Endothelial cell (in vitro differentiated cells): ENCODE measurements at regions not wholly inside any gene's neighbourhood (a gene's known extent, or its start where the extent isn't known, plus 50 kb on each side); places are given as distances from the start of the nearest gene placed in this dataset.
"Not testable (repeated sequence)": the region's sequence is repeated elsewhere in the genome, so short reads cannot be mapped to it uniquely, and the experiment has no call there.

Source experiments
- DNase-seq: peaks from one replicate; pipeline ENCODE4 v3.0.0; 2021; ENCODE audit warnings: low spot score
- H3K27ac Mint-ChIP-seq: one replicate; pipeline ENCODE4 v1.8.0; 2021; ENCODE audit warnings: mixed read lengths, inconsistent platforms; ENCODE audit not compliant: unreplicated experiment
- H3K27me3 Mint-ChIP-seq: one replicate; pipeline ENCODE4 v1.8.0; 2021; ENCODE audit warnings: mild to moderate bottlenecking, moderate library complexity, mixed read lengths, inconsistent platforms; ENCODE audit not compliant: unreplicated experiment
- H3K36me3 Mint-ChIP-seq: one replicate; pipeline ENCODE4 v1.8.0; 2021; ENCODE audit warnings: mild to moderate bottlenecking, low read depth, mixed read lengths, inconsistent platforms; ENCODE audit not compliant: unreplicated experiment
- H3K4me1 Mint-ChIP-seq: one replicate; pipeline ENCODE4 v1.8.0; 2021; ENCODE audit warnings: mild to moderate bottlenecking, mixed read lengths, inconsistent platforms; ENCODE audit not compliant: unreplicated experiment
- H3K4me3 Mint-ChIP-seq: one replicate; pipeline ENCODE4 v1.8.0; 2021; ENCODE audit warnings: mild to moderate bottlenecking, mixed read lengths, inconsistent platforms; ENCODE audit not compliant: unreplicated experiment
- H3K9me3 Mint-ChIP-seq: one replicate; pipeline ENCODE4 v1.8.0; 2021; ENCODE audit warnings: mixed read lengths, inconsistent platforms; ENCODE audit not compliant: unreplicated experiment
- CTCF ChIP-seq: fragments of 200-600 bp; sonication (generic); IDR thresholded peaks from one replicate; pipeline ENCODE4 v1.5.0; 2021; ENCODE audit warnings: antibody characterized with exemption; ENCODE audit not compliant: unreplicated experiment

- no peak for DNase-seq
- peaks cover 6% of the 10 kb centered on the region for H3K36me3 Mint-ChIP-seq
- no peaks in the 10 kb centered on the region for H3K27me3 Mint-ChIP-seq
- TF ChIP-seq CTCF, result no peak
- H3K27ac Mint-ChIP-seq, result no peak overlapping the region
- H3K9me3 Mint-ChIP-seq, result peaks cover 6% of the 10 kb centered on the region
- no peaks in the 10 kb centered on the region for H3K4me1 Mint-ChIP-seq
- H3K4me3 Mint-ChIP-seq, result no peak overlapping the region
Observed at GRCh38 chr11:13188179-13188578, 89.4 kb upstream of the BMAL1 start.

- no peak for DNase-seq
- H3K27ac Mint-ChIP-seq, result no peak overlapping the region
- H3K4me1 Mint-ChIP-seq, result no peaks in the 10 kb centered on the region
- H3K9me3 Mint-ChIP-seq, result peaks cover 6% of the 10 kb centered on the region
- peaks cover 6% of the 10 kb centered on the region for H3K36me3 Mint-ChIP-seq
- TF ChIP-seq CTCF, result no peak
- H3K4me3 Mint-ChIP-seq, result no peak overlapping the region
- H3K27me3 Mint-ChIP-seq, result no peaks in the 10 kb centered on the region
Observed at GRCh38 chr11:13189561-13190426, 87.8 kb upstream of the BMAL1 start.

- no peak for DNase-seq
- TF ChIP-seq CTCF, result no peak
- Mint-ChIP-seq H3K27me3 (no peaks in the 10 kb centered on the region), H3K9me3 (peaks cover 4% of the 10 kb centered on the region), H3K4me1 (no peaks in the 10 kb centered on the region), H3K27ac (no peak overlapping the region), H3K36me3 (peaks cover 6% of the 10 kb centered on the region), H3K4me3 (no peak overlapping the region)
Observed at GRCh38 chr11:13193613-13194012, 84.0 kb upstream of the BMAL1 start.

GRCh38 chr11:13197374-13197773 lies 80.2 kb upstream of the BMAL1 start:
- not testable (repeated sequence) for H3K36me3 Mint-ChIP-seq, DNase-seq, H3K27me3 Mint-ChIP-seq, H3K27ac Mint-ChIP-seq, H3K4me3 Mint-ChIP-seq, H3K9me3 Mint-ChIP-seq, H3K4me1 Mint-ChIP-seq

GRCh38 chr11:13205486-13205885 lies 72.1 kb upstream of the BMAL1 start:
- H3K27ac Mint-ChIP-seq, result peak overlapping the region; percentile 10
- peaks cover 30% of the 10 kb centered on the region for H3K4me1 Mint-ChIP-seq
- no peak overlapping the region for H3K4me3 Mint-ChIP-seq

More at GRCh38 chr11:13205486-13205885, 72.1 kb upstream of the BMAL1 start:
- no peak for DNase-seq
- Mint-ChIP-seq H3K27me3 (no peaks in the 10 kb centered on the region), H3K36me3 (no peaks in the 10 kb centered on the region), H3K9me3 (no peaks in the 10 kb centered on the region)
- TF ChIP-seq CTCF, result no peak
